ENCODE measurements at regions not wholly inside any gene's neighbourhood (a gene's known extent, or its start where the extent isn't known, plus 50 kb on each side); places are given as distances from the start of the nearest gene placed in this dataset.
"Not testable (repeated sequence)": the region's sequence is repeated elsewhere in the genome, so short reads cannot be mapped to it uniquely, and the experiment has no call there.

DNA sequence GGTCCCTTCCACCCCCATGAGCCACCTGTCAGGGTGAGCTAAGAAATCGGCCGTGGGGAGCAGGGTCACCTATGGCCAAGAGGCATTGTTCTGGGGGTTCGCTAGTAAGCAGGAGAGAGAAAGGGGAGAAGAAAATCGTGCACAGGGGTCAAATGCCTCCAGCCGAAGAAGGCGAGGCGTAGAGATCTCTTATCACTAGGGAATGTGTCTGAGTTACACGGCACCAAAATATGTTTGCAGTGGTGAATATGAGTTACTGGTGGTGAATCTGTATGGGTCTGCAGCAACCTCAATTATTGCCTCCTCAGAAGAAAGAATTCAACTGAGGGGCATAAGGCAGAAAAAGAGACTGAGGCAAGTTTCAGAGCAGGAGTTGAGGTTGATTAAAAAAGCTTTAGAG lies 54.2 kb upstream of the RABGAP1L start:
- no peak for DNase-seq (ENCODE audit: low read depth)

DNA sequence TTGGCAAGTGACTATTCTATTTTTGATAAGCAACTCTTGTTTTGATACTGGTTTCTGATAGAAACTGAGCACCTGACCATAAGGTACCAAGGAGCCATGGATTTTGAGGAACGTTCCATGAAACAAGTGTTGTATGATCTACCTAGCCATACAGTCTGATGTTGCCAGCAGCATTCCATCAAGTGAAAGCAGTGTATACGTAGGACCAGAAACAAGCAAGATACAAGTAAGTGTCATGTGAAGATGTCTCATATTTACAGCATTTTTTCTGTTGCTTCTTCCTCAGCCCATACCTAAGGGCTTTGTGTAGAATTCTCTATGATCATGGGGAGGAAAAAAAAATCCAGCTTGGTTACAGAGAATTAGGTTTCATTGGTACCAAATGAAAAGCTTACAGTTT lies 55.6 kb upstream of the RABGAP1L start:
- no peak for DNase-seq (ENCODE audit: low read depth)

DNA sequence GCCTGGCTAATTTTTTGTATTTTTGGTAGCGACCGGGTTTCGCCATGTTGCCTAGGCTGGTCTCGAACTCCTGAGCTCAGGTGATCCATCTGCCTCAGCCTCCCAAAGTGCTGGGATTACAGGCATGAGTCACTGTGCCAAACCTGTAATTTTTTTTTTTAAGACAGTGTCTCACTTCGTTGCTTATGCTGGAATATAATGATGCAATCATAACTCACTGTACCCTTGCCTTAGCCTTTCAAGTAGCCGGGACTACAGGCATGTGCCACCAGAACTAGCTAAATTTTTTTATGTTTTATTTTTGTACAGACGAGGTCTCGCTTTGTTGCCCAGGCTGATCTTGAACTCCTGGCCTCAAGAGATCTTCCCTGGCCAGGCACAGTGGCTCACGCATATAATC lies 57.3 kb upstream of the RABGAP1L start:
- not testable (repeated sequence) for DNase-seq (ENCODE audit: low read depth)

DNA sequence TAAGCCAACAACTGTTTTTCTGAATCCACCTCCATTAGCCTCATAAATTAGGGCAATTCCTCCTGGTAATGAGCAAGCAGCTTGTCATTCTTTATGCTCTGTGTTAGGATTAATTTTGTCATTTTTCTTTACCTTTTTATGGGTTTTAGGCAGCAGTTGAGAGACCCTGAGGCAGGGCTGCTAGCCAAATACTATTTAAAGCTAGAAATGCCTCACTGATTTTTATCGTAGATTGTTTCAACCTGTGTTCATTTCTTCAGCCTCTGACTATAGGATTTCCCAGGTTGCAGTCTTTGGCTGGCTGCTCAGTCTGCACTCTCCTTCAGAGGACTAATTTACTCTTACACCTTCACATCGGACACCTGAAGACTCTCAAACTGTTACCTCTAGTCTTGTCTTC lies 61.9 kb upstream of the RABGAP1L start:
- DNase-seq (ENCODE audit: low read depth) = no peak

DNA sequence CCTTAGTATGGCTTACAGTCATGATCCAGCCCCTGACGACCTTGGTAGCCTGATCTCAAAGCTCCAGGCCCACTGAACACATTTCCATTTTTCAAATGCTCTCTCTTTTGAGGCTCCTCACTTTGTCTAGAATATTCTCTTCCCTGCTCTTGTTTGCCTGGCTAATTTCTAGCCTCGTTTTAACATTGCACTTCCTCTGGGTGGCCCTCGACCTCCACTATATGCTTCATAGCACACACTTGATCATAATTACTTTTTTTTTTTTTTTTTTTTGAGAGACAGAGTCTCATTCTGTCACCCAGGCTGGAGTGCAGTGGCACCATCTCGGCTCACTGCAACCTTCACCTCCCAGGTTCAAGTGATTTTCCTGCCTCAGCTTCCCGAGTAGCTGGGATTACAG lies 65.5 kb upstream of the RABGAP1L start:
- not testable (repeated sequence) for DNase-seq (ENCODE audit: low read depth)

DNA sequence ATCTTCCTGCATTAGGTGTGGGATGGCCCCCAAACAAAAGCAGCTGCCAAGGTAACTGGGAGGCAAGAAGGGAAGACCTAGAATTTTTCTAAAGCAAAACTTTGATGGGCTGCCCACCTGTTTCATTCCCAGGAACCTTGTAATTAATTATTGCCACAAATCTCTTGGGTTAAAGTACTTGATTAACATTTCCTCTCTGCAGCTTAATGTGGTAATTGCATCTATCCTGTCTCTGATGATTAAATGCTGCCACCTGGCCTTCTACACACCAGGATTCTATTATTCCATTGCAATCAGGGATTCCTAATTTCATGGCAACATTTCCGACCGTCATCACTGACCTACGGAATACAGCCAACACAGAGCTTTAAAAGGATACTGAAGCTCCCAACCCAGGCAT lies 68.3 kb upstream of the RC3H1 start:
- no peak for DNase-seq (ENCODE audit: low read depth)

DNA sequence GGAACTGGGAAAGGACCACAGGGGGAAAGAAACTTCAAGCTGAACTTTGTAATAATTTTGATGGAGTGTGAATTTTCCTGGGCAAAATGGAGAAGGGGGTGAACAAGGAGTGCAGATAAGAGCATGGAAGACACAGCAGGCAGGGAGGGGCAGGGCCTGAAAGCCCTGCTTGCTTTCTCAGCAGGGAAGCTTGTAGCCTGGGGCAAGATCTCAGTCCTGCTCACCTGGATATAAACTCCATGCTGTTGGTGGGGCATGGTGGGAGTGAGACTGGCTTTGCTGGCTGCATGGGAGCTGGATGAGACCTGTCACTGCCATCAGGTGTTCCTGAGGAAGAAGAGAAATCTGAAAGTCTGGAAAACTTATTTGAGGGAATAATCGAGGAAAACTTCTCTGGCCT lies 58.7 kb upstream of the RC3H1 start:
- no peak for DNase-seq (ENCODE audit: low read depth)

DNA sequence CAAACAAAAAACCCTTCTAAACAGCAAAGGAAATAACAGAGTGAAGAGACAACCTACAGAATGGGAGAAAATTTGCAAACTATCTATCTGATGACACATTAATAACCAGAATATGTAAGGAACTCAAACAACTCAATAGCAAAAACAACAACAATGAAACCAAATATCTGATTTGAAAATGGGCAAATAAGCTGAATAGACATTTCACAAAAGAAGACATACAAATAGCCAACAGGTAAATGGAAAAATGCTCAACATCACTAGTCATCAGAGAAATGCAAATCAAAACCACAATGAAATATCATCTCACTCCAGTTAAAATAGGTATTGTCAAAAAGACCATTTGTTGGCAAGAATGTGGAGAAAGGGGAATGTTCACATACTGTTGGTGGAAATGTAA lies 57.6 kb upstream of the RC3H1 start:
- no peak for DNase-seq (ENCODE audit: low read depth)

DNA sequence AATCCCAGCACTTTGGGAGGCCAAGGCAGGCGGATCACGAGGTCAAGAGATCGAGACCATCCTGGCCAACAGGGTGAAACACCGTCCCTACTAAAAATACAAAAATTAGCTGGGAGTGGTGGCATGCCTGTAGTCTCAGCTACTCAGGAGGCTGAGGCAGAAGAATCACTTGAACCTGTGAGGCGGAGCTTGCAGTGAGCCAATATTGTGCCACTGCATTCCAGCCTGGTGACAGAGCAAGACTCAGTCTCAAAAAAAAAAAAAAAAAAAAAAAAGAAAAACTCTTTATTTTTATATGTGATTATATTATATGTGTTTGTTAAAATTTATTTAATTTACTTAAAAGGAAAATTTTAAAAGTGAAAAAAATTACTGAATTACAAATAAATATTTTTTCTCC lies 56.8 kb upstream of the RC3H1 start:
- not testable (repeated sequence) for DNase-seq (ENCODE audit: low read depth)

DNA sequence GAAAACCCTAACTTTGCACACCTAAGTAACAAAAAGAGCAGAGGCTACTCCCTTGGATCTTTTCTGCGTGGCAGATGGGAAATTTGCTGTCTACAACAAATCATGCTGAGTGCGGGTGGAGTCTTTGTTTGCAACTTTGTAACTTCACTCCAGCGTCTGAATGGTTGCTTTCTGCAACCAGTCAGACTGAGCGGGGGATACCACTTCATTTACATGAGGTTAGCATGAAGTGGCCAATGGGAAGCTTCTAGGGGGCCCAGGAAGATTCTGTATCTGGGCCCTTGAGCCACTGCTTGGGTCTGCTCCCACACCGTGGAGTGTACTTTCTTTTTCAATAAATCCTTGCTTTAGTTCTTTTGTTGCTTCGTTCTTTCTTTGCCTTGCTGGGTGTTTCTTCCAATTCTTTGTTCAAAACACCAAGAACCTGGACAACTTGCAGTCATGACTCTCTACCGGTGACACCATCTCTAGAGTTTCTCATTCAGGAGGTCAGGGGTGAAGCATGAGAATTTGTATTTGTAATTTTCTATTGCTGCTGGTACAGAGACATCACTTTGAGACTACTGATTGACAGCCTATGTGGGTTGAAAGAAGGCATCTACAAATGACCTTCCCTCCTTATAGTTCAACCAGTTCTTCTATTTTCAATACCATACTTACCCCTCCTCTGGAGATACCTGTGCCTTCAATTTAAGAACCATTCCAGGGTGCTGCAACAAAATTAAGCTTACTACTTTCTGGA lies 55.8 kb upstream of the RC3H1 start:
- peak; percentile 26 for DNase-seq (ENCODE audit: low read depth)

DNA sequence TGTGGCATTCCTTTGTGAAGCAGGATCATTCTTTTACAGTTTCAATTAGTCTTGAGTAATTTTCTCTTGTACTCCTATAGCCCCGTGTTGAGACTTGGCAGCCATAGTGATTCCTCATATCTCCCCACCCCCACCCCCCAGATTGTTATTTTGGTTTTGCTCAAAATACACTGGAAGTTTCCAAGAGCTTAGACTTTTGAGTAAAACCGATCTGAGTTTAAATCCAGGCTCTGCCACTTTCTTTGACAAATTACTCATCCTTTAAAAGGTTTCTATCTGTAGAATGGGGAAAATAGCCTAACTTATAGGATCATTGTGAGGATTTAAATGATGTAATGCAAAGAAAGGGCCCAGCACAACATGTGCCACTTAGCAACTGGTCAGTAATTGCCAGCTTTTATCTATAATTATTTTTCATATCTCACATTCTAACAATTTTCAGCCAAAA lies 53.1 kb upstream of the RC3H1 start:
- no peak for DNase-seq (ENCODE audit: low read depth)

DNA sequence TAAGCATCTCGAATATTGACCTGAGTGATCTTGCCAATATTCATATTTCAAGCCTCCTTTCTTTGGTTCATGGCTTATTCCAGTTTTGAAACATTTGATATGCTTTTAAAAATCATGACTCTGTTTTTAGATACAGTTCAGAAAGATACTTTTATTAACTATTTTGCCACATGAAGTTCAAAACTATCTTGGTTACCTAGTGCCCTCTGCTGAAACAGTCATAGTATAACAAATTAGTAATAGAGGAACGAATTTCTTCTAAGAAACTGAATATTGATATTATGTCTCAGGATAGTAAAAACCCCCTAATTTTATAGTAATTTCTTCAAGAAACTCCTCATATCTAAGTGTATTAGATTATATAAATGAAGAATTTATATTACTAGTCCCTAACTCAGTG lies 52.6 kb upstream of the RC3H1 start:
- DNase-seq (ENCODE audit: low read depth) = peak; percentile 33

DNA sequence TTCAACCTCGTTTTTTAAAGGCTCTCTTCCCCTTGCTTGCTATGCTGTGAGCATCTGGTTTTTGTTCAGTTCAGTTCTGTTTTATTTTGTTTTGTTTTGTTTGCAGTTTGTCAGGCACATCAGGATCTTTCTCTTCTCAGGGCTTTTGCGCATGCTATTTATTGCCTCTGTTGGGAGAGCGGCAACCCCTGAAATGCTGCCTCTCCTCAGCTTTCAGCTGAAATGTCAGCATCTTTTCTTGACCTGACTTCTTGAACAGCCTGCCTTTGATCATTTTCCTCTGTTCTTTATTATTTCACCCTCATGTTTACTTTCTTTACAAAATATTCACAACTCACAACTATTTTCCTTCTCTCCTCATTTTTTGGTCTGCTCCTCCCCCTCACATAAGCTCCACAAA lies 50.4 kb upstream of the RC3H1 start:
- DNase-seq (ENCODE audit: low read depth) = no peak
